Ovary (tissue), 7 donors: ENCODE measurements at regions not wholly inside any gene's neighbourhood (a gene's known extent, or its start where the extent isn't known, plus 50 kb on each side); places are given as distances from the start of the nearest gene placed in this dataset.

ENCODE experiments used
- DNase-seq, 5 donors: peaks; one replicate each; pipeline ENCODE4 v3.0.0-alpha.2; 2019 to 2020
- H3K27ac ChIP-seq, 2 donors: fragments of 200-600 bp; one replicate each; pipeline versions ENCODE4 v1.5.1 to v1.8.0; 2019 to 2022
- H3K27me3 ChIP-seq: fragments of 200-600 bp; one replicate; pipeline ENCODE4 v1.8.0; 2022
- H3K36me3 ChIP-seq: fragments of 200-600 bp; sonication (generic); one replicate; pipeline ENCODE4 v1.5.1; 2019
- H3K4me1 ChIP-seq: one replicate; pipeline ENCODE4 v1.8.1; 2013; ENCODE audit warnings: mild to moderate bottlenecking, moderate library complexity; ENCODE audit not compliant: insufficient read depth
- H3K4me3 ChIP-seq: fragments of 200-600 bp; sonication (generic); one replicate; pipeline ENCODE4 v1.5.1; 2017
- H3K9me3 ChIP-seq, 2 donors: fragments of 200-600 bp in 1 of 2; sonication (generic) in 1 of 2; one replicate each; pipeline versions ENCODE4 v1.5.1 to v1.8.1; 2013 to 2019; ENCODE audit warnings: mild to moderate bottlenecking in 1 of 2, moderate library complexity in 1 of 2
- EP300 ChIP-seq: sonication (generic); formaldehyde crosslinking; IDR thresholded peaks from one replicate; pipeline ENCODE4 v1.6.1; 2017; ENCODE audit warnings: antibody characterized with exemption
- POLR2A ChIP-seq: fragments of 450-650 bp; IDR thresholded peaks from one replicate; pipeline ENCODE4 v1.6.1; 2017; ENCODE audit warnings: antibody characterized with exemption, mild to moderate bottlenecking, moderate library complexity
- WGBS, 3 donors: extraction: QIAGEN DNeasy Blood & Tissue Kit in 1 of 3; methylation state at CpG; one replicate each; pipeline versions ENCODE4 v1.1.5 to v1.1.7; 2013 to 2017; 5-methylcytosine and 5-hydroxymethylcytosine counted together
- intact Hi-C, 4 donors: fragments of 100-400 bp; cut with DNase I; formaldehyde crosslinking; loops; one replicate each; pipeline versions ENCODE4 v1.11.0 to v1.15.1; 2022 to 2023
- TF ChIP-seq, protein P1 (sequence below), 3 donors: fragments of 450-650 bp in 2 of 3; fragments of 200-600 bp in 1 of 3; IDR thresholded peaks; one replicate each; pipeline versions ENCODE4 v1.5.1 to v1.8.0; 2016 to 2022; ENCODE audit warnings: antibody characterized with exemption in 3 of 3, mild to moderate bottlenecking in 1 of 3
- donor health status: DM: no; HTN: no; CAD: no; lungs with moderate emphysema.
- donor health status: DM: no; HTN: no; CAD: no.
- donor health status: Bipolar disorder and iron deficiency.
- donor health status: DM: no; HTN: no; CAD: no.
- donor health status: DM: yes; HTN: yes; CAD: no.

DNA sequence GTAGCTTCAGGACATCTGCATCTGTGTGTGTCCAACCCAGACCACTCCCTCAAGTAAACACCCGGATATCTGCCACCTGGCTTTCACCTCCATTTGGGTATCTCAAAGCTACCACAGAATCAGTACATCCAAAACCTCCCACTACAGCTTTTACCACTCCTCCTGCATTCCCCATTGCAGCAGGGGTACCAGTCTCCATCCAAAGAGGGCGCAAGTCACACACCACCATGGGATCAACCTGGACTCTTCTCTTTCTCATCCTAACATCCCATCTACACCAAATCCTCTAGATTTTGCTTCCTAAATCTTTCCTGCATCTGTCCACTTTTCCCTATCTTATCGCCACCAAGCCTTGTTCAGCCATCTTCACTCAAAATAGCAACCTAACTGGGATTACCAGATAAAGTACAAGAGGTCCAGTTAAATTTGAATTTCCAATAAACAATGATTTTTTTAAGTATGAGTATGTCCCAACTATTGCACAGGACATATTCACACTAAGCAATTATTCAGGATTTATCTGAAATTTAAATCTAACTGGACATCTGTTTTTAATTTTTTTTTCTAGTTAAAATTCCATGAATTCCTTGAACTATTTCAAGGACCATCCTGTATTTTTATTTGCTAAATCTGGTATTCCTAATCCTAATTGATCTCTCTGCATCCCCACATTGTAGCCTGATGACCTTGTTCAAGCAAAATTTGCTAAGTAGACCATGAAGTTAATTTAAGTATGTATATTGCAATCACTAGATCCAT is 164.3 kb upstream of the MLN start:
- TF ChIP-seq POLR2A (no peak), EP300 (no peak)
- TF ChIP-seq, protein P1, sequence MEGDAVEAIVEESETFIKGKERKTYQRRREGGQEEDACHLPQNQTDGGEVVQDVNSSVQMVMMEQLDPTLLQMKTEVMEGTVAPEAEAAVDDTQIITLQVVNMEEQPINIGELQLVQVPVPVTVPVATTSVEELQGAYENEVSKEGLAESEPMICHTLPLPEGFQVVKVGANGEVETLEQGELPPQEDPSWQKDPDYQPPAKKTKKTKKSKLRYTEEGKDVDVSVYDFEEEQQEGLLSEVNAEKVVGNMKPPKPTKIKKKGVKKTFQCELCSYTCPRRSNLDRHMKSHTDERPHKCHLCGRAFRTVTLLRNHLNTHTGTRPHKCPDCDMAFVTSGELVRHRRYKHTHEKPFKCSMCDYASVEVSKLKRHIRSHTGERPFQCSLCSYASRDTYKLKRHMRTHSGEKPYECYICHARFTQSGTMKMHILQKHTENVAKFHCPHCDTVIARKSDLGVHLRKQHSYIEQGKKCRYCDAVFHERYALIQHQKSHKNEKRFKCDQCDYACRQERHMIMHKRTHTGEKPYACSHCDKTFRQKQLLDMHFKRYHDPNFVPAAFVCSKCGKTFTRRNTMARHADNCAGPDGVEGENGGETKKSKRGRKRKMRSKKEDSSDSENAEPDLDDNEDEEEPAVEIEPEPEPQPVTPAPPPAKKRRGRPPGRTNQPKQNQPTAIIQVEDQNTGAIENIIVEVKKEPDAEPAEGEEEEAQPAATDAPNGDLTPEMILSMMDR (IDR thresholded peaks at IDR 0.05), result no peak
- intact Hi-C loops, result no loop called here
- no peak for DNase-seq

DNA sequence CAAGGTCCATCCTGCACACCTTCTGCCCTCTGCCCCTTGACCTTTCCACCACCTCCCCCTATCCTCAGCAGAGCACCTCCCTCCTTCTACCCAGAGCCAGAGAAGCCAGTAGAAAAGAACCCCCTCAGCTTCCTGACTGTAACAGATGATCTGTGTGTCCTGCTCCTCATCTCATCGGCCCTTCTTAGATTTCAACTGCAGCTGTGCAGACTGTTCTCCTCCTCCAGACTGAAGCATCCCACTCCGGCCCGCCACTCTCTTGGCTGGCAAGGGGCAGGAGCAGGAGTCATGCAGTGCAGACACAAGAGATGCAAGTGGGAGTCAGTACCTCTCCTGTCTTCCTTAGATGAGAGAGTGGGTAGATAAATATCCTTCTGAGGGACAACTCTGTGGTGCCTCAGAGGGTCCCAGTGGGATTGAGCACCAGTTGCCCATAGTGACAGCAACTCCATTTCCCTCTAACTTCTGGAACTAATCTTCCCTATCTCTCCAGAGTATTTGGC is 163.5 kb upstream of the MLN start:
- Histone ChIP-seq H3K9me3 (no peaks in the 10 kb centered on the region), H3K27me3 (no peaks in the 10 kb centered on the region), H3K27ac (no peak overlapping the region), H3K4me1 (no peaks in the 10 kb centered on the region), H3K36me3 (no peaks in the 10 kb centered on the region), H3K4me3 (no peak overlapping the region)
- TF ChIP-seq EP300 (no peak), POLR2A (no peak)
- TF ChIP-seq, protein P1 (IDR thresholded peaks at IDR 0.05), result no peak
- intact Hi-C loops, result no loop called here
- no peak for DNase-seq
- 19 to 30% (median 21%) methylated on average over 3 of the region's 3 CpGs for WGBS, 3 donors

More for the DNA sequence above, 164.3 kb upstream of the MLN start:
- Histone ChIP-seq H3K4me1 (no peaks in the 10 kb centered on the region), H3K27ac (no peak overlapping the region), H3K4me3 (no peak overlapping the region), H3K36me3 (no peaks in the 10 kb centered on the region), H3K9me3 (peaks cover 0 to 2% of the 10 kb centered on the region in 2 donors), H3K27me3 (no peaks in the 10 kb centered on the region)
- 47 to 57% (median 48%) methylated on average over 3 of the region's 3 CpGs for WGBS, 3 donors

DNA sequence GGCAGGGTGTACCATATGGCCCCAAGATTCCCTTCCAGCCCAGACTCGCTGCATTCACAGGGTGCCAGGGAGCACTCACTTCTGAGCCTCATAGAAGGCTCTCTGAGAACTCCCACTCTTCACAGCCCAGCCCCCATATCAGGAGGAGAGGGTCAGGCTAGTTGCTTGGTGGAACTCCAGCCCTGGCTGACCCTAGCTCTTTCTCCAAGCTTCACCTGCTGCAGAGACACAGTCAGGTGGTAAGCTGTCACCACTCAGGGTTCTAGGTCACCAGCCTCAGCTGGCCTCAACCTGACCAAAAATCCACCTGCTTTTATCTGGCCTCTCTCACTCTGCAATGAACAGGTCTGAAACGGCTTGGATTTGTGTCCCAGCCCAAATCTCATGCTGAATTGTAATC is 162.7 kb upstream of the MLN start:
- no peaks in the 10 kb centered on the region for H3K27me3 ChIP-seq
- intact Hi-C loops, result no loop called here
- H3K4me3 ChIP-seq, result no peak overlapping the region
- H3K27ac ChIP-seq, result no peak overlapping the region
- H3K9me3 ChIP-seq, result no peaks in the 10 kb centered on the region
- no peaks in the 10 kb centered on the region for H3K4me1 ChIP-seq
- 70 to 79% (median 73%) methylated on average over 2 of the region's 2 CpGs for WGBS, 3 donors
- no peak for DNase-seq
- TF ChIP-seq, protein P1 (IDR thresholded peaks at IDR 0.05), result no peak
- no peaks in the 10 kb centered on the region for H3K36me3 ChIP-seq

DNA sequence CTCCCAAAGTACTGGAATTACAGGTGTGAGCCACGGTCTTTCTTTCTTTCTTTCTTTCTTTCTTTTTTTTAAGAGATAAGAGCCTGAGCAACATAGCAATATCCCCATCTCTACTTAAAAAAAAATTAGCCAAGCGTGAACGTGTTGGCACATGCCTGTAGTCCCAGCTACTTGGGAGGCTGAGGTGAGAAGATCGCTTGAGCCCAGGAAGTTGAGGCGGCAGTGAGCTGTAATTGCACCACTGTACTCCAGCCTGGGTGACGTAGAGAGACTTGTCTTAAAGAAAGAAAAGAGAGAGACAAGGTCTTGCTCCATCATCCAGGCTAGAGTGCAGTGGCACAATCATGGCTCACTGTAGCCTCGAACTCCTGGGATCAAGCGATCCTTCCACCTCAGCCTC is 162.0 kb upstream of the MLN start:
- no peaks in the 10 kb centered on the region for H3K9me3 ChIP-seq
- intact Hi-C loops, result no loop called here
- TF ChIP-seq, protein P1 (IDR thresholded peaks at IDR 0.05), result no peak
- TF ChIP-seq EP300 (no peak), POLR2A (no peak)
- no peaks in the 10 kb centered on the region for H3K4me1 ChIP-seq
- H3K4me3 ChIP-seq, result no peak overlapping the region
- H3K36me3 ChIP-seq, result no peaks in the 10 kb centered on the region
- no peak for DNase-seq
- WGBS, 3 donors, result 81 to 90% (median 83%) methylated on average over 8 of the region's 8 CpGs
- no peak overlapping the region for H3K27ac ChIP-seq
- H3K27me3 ChIP-seq, result no peaks in the 10 kb centered on the region
